H1 (cell line): ENCODE measurements at regions not wholly inside any gene's neighbourhood (a gene's known extent, or its start where the extent isn't known, plus 50 kb on each side); places are given as distances from the start of the nearest gene placed in this dataset.
A peak's percentile ranks its signal among the peaks of the same experiment; 100 is the strongest.

Source experiments
- CTCF ChIA-PET: fragments of 300-600 bp; sonication (Branson Sonifier 250); formaldehyde crosslinking; loops from one replicate; lab custom pipeline; 2021; ENCODE audit not compliant: partially characterized antibody; lab: Charles Lee
- POLR2A ChIA-PET: fragments of 300-600 bp; sonication (Branson Sonifier 250); formaldehyde crosslinking; loops from one replicate; lab custom pipeline; 2021; ENCODE audit warnings: inconsistent platforms; ENCODE audit not compliant: partially characterized antibody; lab: Charles Lee
- DNase-seq, 2 experiments: peaks; one replicate each; pipeline versions ENCODE4 v3.0.0 to v3.0.0-alpha.2; 2010 to 2022; ENCODE audit warnings: low spot score in 2 of 2, low read depth in 1 of 2, mixed read lengths in 1 of 2
- FAIRE-seq: peaks from 2 replicates; lab custom pipeline; 2011; peaks lifted over from hg19 to GRCh38; lab: Jason Lieb, UNC
- H2AFZ ChIP-seq: 2 replicates; pipeline ENCODE4 v1.8.1; 2012; ENCODE audit warnings: low read length, inconsistent platforms
- H2AK5ac ChIP-seq: 2 replicates; pipeline ENCODE4 v1.6.1; 2013; ENCODE audit warnings: low read depth, low read length
- H2BK120ac ChIP-seq: replicated peaks from 2 replicates; pipeline ENCODE3; 2013; ENCODE audit warnings: low read depth, low read length, inconsistent platforms
- H2BK12ac ChIP-seq: 2 replicates; pipeline ENCODE4 v1.6.1; 2013; ENCODE audit warnings: low read depth, low read length
- H2BK15ac ChIP-seq: 2 replicates; pipeline ENCODE4 v1.6.1; 2013; ENCODE audit warnings: low read length
- H2BK20ac ChIP-seq: 2 replicates; pipeline ENCODE4 v1.6.1; 2013; ENCODE audit warnings: low read length
- H2BK5ac ChIP-seq: 2 replicates; pipeline ENCODE4 v1.6.1; 2013; ENCODE audit warnings: low read depth, low read length
- H3K14ac ChIP-seq: 2 replicates; pipeline ENCODE4 v1.6.1; 2013; ENCODE audit warnings: inconsistent platforms; ENCODE audit not compliant: insufficient read length
- H3K18ac ChIP-seq: 2 replicates; pipeline ENCODE4 v1.6.1; 2013; ENCODE audit warnings: low read length; ENCODE audit errors: extremely low read depth
- H3K23ac ChIP-seq: 2 replicates; pipeline ENCODE4 v1.6.1; 2013; ENCODE audit warnings: inconsistent platforms; ENCODE audit not compliant: insufficient read length
- H3K23me2 ChIP-seq: 2 replicates; pipeline ENCODE4 v1.6.1; 2013; ENCODE audit warnings: low read depth, low read length
- H3K27ac ChIP-seq: 2 replicates; pipeline ENCODE4 v1.6.1; 2011; ENCODE audit warnings: low read depth, low read length, inconsistent platforms
- H3K27me3 ChIP-seq, 4 experiments: replicated peaks in 1 of 4; 1 replicate in 1 of 4; 2 replicates in 3 of 4; pipeline versions ENCODE4 v1.6.1 to v1.8.1; 2011 to 2013; ENCODE audit warnings: low read length in 3 of 4, mild to moderate bottlenecking in 3 of 4, inconsistent platforms in 2 of 4, mixed read lengths in 2 of 4, moderate library complexity in 1 of 4; ENCODE audit not compliant: control insufficient read depth in 3 of 4, insufficient read depth in 3 of 4; ENCODE audit errors: extremely low read depth in 1 of 4
- H3K36me3 ChIP-seq, 4 experiments: 2 replicates each; pipeline versions ENCODE4 v1.6.1 to v1.8.1; 2011 to 2013; ENCODE audit warnings: mild to moderate bottlenecking in 4 of 4, low read length in 3 of 4, moderate library complexity in 2 of 4, control low read depth in 1 of 4, inconsistent platforms in 1 of 4; ENCODE audit not compliant: insufficient read depth in 4 of 4, control insufficient read depth in 2 of 4
- H3K4ac ChIP-seq: replicated peaks from 2 replicates; pipeline ENCODE3; 2013; ENCODE audit warnings: low read length, low read depth, mixed read lengths, inconsistent platforms; ENCODE audit not compliant: insufficient read length
- H3K4me1 ChIP-seq, 4 experiments: replicated peaks in 1 of 4; 1 replicate in 1 of 4; 2 replicates in 3 of 4; pipeline versions ENCODE4 v1.6.1 to v1.8.1; 2011 to 2013; ENCODE audit warnings: low read length in 3 of 4, inconsistent platforms in 2 of 4, mixed read lengths in 1 of 4; ENCODE audit not compliant: insufficient read depth in 4 of 4, control insufficient read depth in 3 of 4
- H3K4me2 ChIP-seq, 2 experiments: 2 replicates each; pipeline versions ENCODE4 v1.6.1 to v1.8.1; 2011 to 2013; ENCODE audit warnings: low read depth in 2 of 2, low read length in 2 of 2, control low read depth in 1 of 2, inconsistent platforms in 1 of 2, mild to moderate bottlenecking in 1 of 2; ENCODE audit not compliant: insufficient read depth in 1 of 2
- H3K4me3 ChIP-seq, 4 experiments: fragments of 200-600, 300-600 bp in 1 of 4; sonication (generic), shearing (Covaris generic), sonication (Bioruptor Twin) in 1 of 4; 2 replicates each; pipeline versions ENCODE4 v1.5.1 to v1.8.1; 2011 to 2016; ENCODE audit warnings: low read length in 4 of 4, low read depth in 3 of 4, control low read depth in 2 of 4, inconsistent platforms in 2 of 4, mild to moderate bottlenecking in 2 of 4, mixed read lengths in 1 of 4, moderate library complexity in 1 of 4; ENCODE audit not compliant: insufficient read depth in 2 of 4; ENCODE audit errors: extremely low read depth in 1 of 4
- H3K56ac ChIP-seq: replicated peaks from 2 replicates; pipeline ENCODE3; 2013; ENCODE audit warnings: low read depth, mild to moderate bottlenecking, mixed read lengths, low read length, inconsistent platforms; ENCODE audit not compliant: insufficient read length
- H3K79me1 ChIP-seq: 2 replicates; pipeline ENCODE4 v1.6.1; 2013; ENCODE audit warnings: low read depth, low read length, control low read depth
- H3K79me2 ChIP-seq, 2 experiments: 2 replicates each; pipeline versions ENCODE4 v1.6.1 to v1.8.1; 2012 to 2013; ENCODE audit warnings: low read length in 2 of 2, mild to moderate bottlenecking in 2 of 2, inconsistent platforms in 1 of 2; ENCODE audit not compliant: insufficient read depth in 2 of 2, control insufficient read depth in 1 of 2
- H3K9ac ChIP-seq, 4 experiments: replicated peaks in 1 of 4; 1 replicate in 1 of 4; 2 replicates in 3 of 4; pipeline versions ENCODE4 v1.6.1 to v1.8.1; 2011 to 2013; ENCODE audit warnings: low read depth in 3 of 4, low read length in 3 of 4, control low read depth in 2 of 4, mild to moderate bottlenecking in 2 of 4, moderate library complexity in 2 of 4, inconsistent platforms in 1 of 4; ENCODE audit errors: extremely low read depth in 1 of 4
- H3K9me3 ChIP-seq, 2 experiments: 2 replicates each; pipeline versions ENCODE4 v1.6.1 to v1.8.1; 2012 to 2013; ENCODE audit warnings: mild to moderate bottlenecking in 2 of 2, moderate library complexity in 2 of 2, control low read depth in 1 of 2, inconsistent platforms in 1 of 2, low read depth in 1 of 2, low read length in 1 of 2, mixed read lengths in 1 of 2; ENCODE audit not compliant: insufficient read depth in 2 of 2
- H4K20me1 ChIP-seq, 2 experiments: replicated peaks in 1 of 2; 2 replicates each; pipeline versions ENCODE3 to v1.8.1; 2011 to 2013; ENCODE audit warnings: inconsistent platforms in 2 of 2, low read length in 2 of 2, mild to moderate bottlenecking in 1 of 2; ENCODE audit not compliant: insufficient read depth in 2 of 2, control insufficient read depth in 1 of 2
- H4K5ac ChIP-seq: 2 replicates; pipeline ENCODE4 v1.6.1; 2013; ENCODE audit warnings: low read length, low read depth, mixed read lengths, inconsistent platforms; ENCODE audit not compliant: insufficient read length
- H4K8ac ChIP-seq: 2 replicates; pipeline ENCODE4 v1.8.0; 2013; ENCODE audit warnings: mild to moderate bottlenecking, moderate library complexity, low read length, inconsistent platforms; ENCODE audit not compliant: insufficient read depth; ENCODE audit errors: extremely low read depth
- H4K91ac ChIP-seq: replicated peaks from 2 replicates; pipeline ENCODE3; 2013; ENCODE audit warnings: low read length, mixed read lengths, inconsistent platforms; ENCODE audit not compliant: insufficient read length
- BRCA1 ChIP-seq: IDR thresholded peaks from 2 replicates; pipeline ENCODE4 v1.6.1; 2012; ENCODE audit warnings: low read depth, low read length, improper control_type of control experiment
- CHD2 ChIP-seq: IDR thresholded peaks from 2 replicates; pipeline ENCODE4 v1.6.1; 2012; ENCODE audit warnings: low read length, improper control_type of control experiment
- EP300 ChIP-seq, 2 experiments: IDR thresholded peaks; 1 replicate in 1 of 2; 2 replicates in 1 of 2; pipeline ENCODE4 v1.6.1; 2011 to 2012; ENCODE audit warnings: low read depth in 2 of 2, low read length in 2 of 2, mild to moderate bottlenecking in 2 of 2, borderline replicate concordance in 1 of 2, inconsistent platforms in 1 of 2, moderate library complexity in 1 of 2
- GABPA ChIP-seq: IDR thresholded peaks from 2 replicates; pipeline ENCODE4 v1.6.1; 2011; ENCODE audit warnings: mild to moderate bottlenecking, low read length, moderate library complexity, borderline replicate concordance; ENCODE audit not compliant: insufficient read depth
- HDAC6 ChIP-seq: IDR thresholded peaks from one replicate; pipeline ENCODE4 v1.7.1; 2012; ENCODE audit warnings: low read depth, mild to moderate bottlenecking, inconsistent platforms, low read length, moderate library complexity
- NRF1 ChIP-seq: IDR thresholded peaks from 2 replicates; pipeline ENCODE4 v1.6.1; 2011; ENCODE audit warnings: mild to moderate bottlenecking, low read depth, low read length, improper control_type of control experiment
- PHF8 ChIP-seq: fragments of 200-600 bp; sonication (generic); conservative IDR thresholded peaks from 2 replicates; pipeline ENCODE4 v1.7.1; 2012; ENCODE audit warnings: low read depth, mild to moderate bottlenecking, inconsistent platforms, low read length, moderate library complexity
- whole genome bisulfite sequencing, 2 experiments: shearing (Covaris generic) in 1 of 2; methylation state at CpG; one replicate each; pipeline versions ENCODE4 v1.1.6 to v1.1.7; 2013 to 2015; ENCODE audit warnings: low lambda C conversion rate in 2 of 2, mixed read lengths in 2 of 2, inconsistent platforms in 1 of 2, low coverage in 1 of 2, missing lambda C conversion rate in 1 of 2; ENCODE audit not compliant: insufficient replicate concordance in 2 of 2, insufficient coverage in 1 of 2, insufficient read length in 1 of 2; ENCODE audit errors: extremely low coverage in 1 of 2, missing lambda C conversion rate in 1 of 2; 5-methylcytosine and 5-hydroxymethylcytosine counted together
- TF ChIP-seq, protein P1 (sequence below): IDR thresholded peaks from 2 replicates; pipeline ENCODE4 v1.6.1; 2011; ENCODE audit warnings: low read depth, mild to moderate bottlenecking, low read length; ENCODE audit not compliant: insufficient read depth
- TF ChIP-seq, protein P2 (sequence below), 3 experiments: IDR thresholded peaks; 1 replicate in 2 of 3; 2 replicates in 1 of 3; pipeline versions ENCODE4 v1.5.1 to v1.6.1; 2011; ENCODE audit warnings: low read length in 3 of 3, mild to moderate bottlenecking in 3 of 3, inconsistent platforms in 2 of 3, low read depth in 1 of 3, moderate library complexity in 1 of 3; ENCODE audit not compliant: insufficient read depth in 1 of 3; ENCODE audit errors: control extremely low read depth in 1 of 3

- CTCF ChIA-PET = interaction anchor here (0.8 to 1.8 kb wide), 14 partner anchors 8 to 564 kb away, joined by 3 to 4 read pairs (median 3); no protein-coding TSS in a partner anchor
- TF ChIP-seq EP300 (IDR thresholded peaks at IDR 0.05; ENCODE audit: borderline replicate concordance in 1 of 2, low read depth in 2 of 2, low read length in 2 of 2) (no peak), GABPA (no peak), PHF8 (no peak), NRF1 (no peak), BRCA1 (no peak), CHD2 (no peak), HDAC6 (no peak)
- TF ChIP-seq, protein P1, sequence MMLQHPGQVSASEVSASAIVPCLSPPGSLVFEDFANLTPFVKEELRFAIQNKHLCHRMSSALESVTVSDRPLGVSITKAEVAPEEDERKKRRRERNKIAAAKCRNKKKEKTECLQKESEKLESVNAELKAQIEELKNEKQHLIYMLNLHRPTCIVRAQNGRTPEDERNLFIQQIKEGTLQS = no peak
- TF ChIP-seq, protein P2, sequence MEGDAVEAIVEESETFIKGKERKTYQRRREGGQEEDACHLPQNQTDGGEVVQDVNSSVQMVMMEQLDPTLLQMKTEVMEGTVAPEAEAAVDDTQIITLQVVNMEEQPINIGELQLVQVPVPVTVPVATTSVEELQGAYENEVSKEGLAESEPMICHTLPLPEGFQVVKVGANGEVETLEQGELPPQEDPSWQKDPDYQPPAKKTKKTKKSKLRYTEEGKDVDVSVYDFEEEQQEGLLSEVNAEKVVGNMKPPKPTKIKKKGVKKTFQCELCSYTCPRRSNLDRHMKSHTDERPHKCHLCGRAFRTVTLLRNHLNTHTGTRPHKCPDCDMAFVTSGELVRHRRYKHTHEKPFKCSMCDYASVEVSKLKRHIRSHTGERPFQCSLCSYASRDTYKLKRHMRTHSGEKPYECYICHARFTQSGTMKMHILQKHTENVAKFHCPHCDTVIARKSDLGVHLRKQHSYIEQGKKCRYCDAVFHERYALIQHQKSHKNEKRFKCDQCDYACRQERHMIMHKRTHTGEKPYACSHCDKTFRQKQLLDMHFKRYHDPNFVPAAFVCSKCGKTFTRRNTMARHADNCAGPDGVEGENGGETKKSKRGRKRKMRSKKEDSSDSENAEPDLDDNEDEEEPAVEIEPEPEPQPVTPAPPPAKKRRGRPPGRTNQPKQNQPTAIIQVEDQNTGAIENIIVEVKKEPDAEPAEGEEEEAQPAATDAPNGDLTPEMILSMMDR (IDR thresholded peaks at IDR 0.05; ENCODE audit: control extremely low read depth in 1 of 3, insufficient read depth in 1 of 3, low read depth in 1 of 3, low read length in 3 of 3) = peak; percentile 17 to 64 (median 58)
Measured at GRCh38 chr10:121168545-121169216, 317.5 kb downstream of the WDR11 start.

More at GRCh38 chr10:121168545-121169216, 317.5 kb downstream of the WDR11 start:
- H2BK12ac ChIP-seq = no peak overlapping the region
- H2AFZ ChIP-seq = no peak overlapping the region; the same call in 1 of the 2 replicates
- peak; percentile 74 for FAIRE-seq
- 70% methylated on average over 5 of the region's 5 CpGs; no CpG with 5 or more reads in 1 of the 2 experiments for WGBS, 2 experiments
- H4K8ac ChIP-seq = no peak overlapping the region
- H3K4me2 ChIP-seq = no peak overlapping the region
- no peak overlapping the region for H3K4ac ChIP-seq
- no peak overlapping the region for H2BK5ac ChIP-seq
- no peak overlapping the region for H4K91ac ChIP-seq
- no peaks in the 10 kb centered on the region for H3K79me2 ChIP-seq
- peak; percentile 15 to 51 for DNase-seq
- H4K5ac ChIP-seq = no peak overlapping the region
- no peak overlapping the region for H3K9ac ChIP-seq
- H2BK20ac ChIP-seq = no peak overlapping the region
- H3K36me3 ChIP-seq = no peaks in the 10 kb centered on the region
- H3K56ac ChIP-seq = no peak overlapping the region
- no peak overlapping the region for H2BK120ac ChIP-seq
- H3K27me3 ChIP-seq = no peaks in the 10 kb centered on the region
- H3K4me1 ChIP-seq = no peaks in the 10 kb centered on the region
- H3K18ac ChIP-seq = no peak overlapping the region
- H3K79me1 ChIP-seq = no peaks in the 10 kb centered on the region
- no peak overlapping the region for H3K27ac ChIP-seq
- H3K23ac ChIP-seq = no peak overlapping the region
- no peaks in the 10 kb centered on the region for H3K9me3 ChIP-seq
- H2AK5ac ChIP-seq = no peak overlapping the region
- no peaks in the 10 kb centered on the region for H4K20me1 ChIP-seq
- H3K14ac ChIP-seq = no peak overlapping the region
- no peak overlapping the region for H2BK15ac ChIP-seq
- no peaks in the 10 kb centered on the region; the same call in none of the 2 replicates for H3K23me2 ChIP-seq
- POLR2A ChIA-PET = no interaction called here
- H3K4me3 ChIP-seq = no peak overlapping the region
